WTC11 (cell line): ENCODE measurements at regions not wholly inside any gene's neighbourhood (a gene's known extent, or its start where the extent isn't known, plus 50 kb on each side); places are given as distances from the start of the nearest gene placed in this dataset.

Source experiments
- AFF4 ChIP-seq: sonication (generic); formaldehyde crosslinking; IDR thresholded peaks from 2 replicates; pipeline ENCODE4 v1.8.1; 2023; ENCODE audit warnings: mild to moderate bottlenecking, missing genetic modification reagents, borderline replicate concordance
- CREB1 ChIP-seq: sonication (generic); formaldehyde crosslinking; IDR thresholded peaks from 2 replicates; pipeline ENCODE4 v1.8.0; 2023; ENCODE audit warnings: mild to moderate bottlenecking, missing genetic modification reagents
- CTCF ChIP-seq: fragments of 200-600 bp; IDR thresholded peaks from 2 replicates; pipeline ENCODE4 v1.8.0; 2022; ENCODE audit warnings: antibody characterized with exemption
- ELF4 ChIP-seq: sonication (generic); formaldehyde crosslinking; IDR thresholded peaks from 2 replicates; pipeline ENCODE4 v1.8.1; 2022; ENCODE audit warnings: low read depth, mild to moderate bottlenecking, moderate library complexity, missing genetic modification reagents
- MAX ChIP-seq: sonication (generic); formaldehyde crosslinking; IDR thresholded peaks from 2 replicates; pipeline ENCODE4 v1.8.0; 2022; ENCODE audit warnings: mild to moderate bottlenecking, missing genetic modification reagents
- NFE2L1 ChIP-seq: sonication (generic); formaldehyde crosslinking; IDR thresholded peaks from 2 replicates; pipeline ENCODE4 v1.8.1; 2023; ENCODE audit warnings: missing genetic modification reagents
- SP1 ChIP-seq: sonication (generic); formaldehyde crosslinking; conservative IDR thresholded peaks from 2 replicates; pipeline ENCODE4 v1.8.1; 2022; ENCODE audit warnings: missing genetic modification reagents
- STAT6 ChIP-seq: sonication (generic); formaldehyde crosslinking; conservative IDR thresholded peaks from 2 replicates; pipeline ENCODE4 v1.8.1; 2023; ENCODE audit warnings: mild to moderate bottlenecking, low read depth, missing genetic modification reagents, moderate library complexity
- ZNF416 ChIP-seq: fragments of 250-450 bp; sonication (Bioruptor Pico); IDR thresholded peaks from 2 replicates; pipeline ENCODE4 v1.9.0; 2021; ENCODE audit warnings: mild to moderate bottlenecking, inconsistent platforms
- ZSCAN18 ChIP-seq: fragments of 250-450 bp; sonication (Bioruptor Pico); IDR thresholded peaks from 2 replicates; pipeline ENCODE4 v2.1.2; 2022; ENCODE audit warnings: mild to moderate bottlenecking, moderate library complexity

- TF ChIP-seq SP1 (CRISPR knock-in tag): no peak
- TF ChIP-seq ELF4 (CRISPR knock-in tag): no peak
- TF ChIP-seq CTCF: no peak
- no peak for TF ChIP-seq ZSCAN18
- TF ChIP-seq STAT6 (CRISPR knock-in tag): no peak
- no peak for TF ChIP-seq CREB1 (CRISPR knock-in tag)
- no peak for TF ChIP-seq ZNF416 (CRISPR knock-in tag)
- TF ChIP-seq NFE2L1 (CRISPR knock-in tag): no peak
- no peak for TF ChIP-seq MAX (CRISPR knock-in tag)
- TF ChIP-seq AFF4: no peak
These were observed 1956.7 kb downstream of the C4orf33 start for GRCh38 chr4:131052646-131053045.
